Ovary (tissue), 7 donors: ENCODE measurements at regions not wholly inside any gene's neighbourhood (a gene's known extent, or its start where the extent isn't known, plus 50 kb on each side); places are given as distances from the start of the nearest gene placed in this dataset.

Experiments used
- DNase-seq, 5 donors: peaks; one replicate each; pipeline ENCODE4 v3.0.0-alpha.2; 2019 to 2020
- H3K27ac ChIP-seq, 2 donors: fragments of 200-600 bp; one replicate each; pipeline versions ENCODE4 v1.5.1 to v1.8.0; 2019 to 2022
- H3K27me3 ChIP-seq: fragments of 200-600 bp; one replicate; pipeline ENCODE4 v1.8.0; 2022
- H3K36me3 ChIP-seq: fragments of 200-600 bp; sonication (generic); one replicate; pipeline ENCODE4 v1.5.1; 2019
- H3K4me1 ChIP-seq: one replicate; pipeline ENCODE4 v1.8.1; 2013; ENCODE audit warnings: mild to moderate bottlenecking, moderate library complexity; ENCODE audit not compliant: insufficient read depth
- H3K4me3 ChIP-seq: fragments of 200-600 bp; sonication (generic); one replicate; pipeline ENCODE4 v1.5.1; 2017
- H3K9me3 ChIP-seq, 2 donors: fragments of 200-600 bp in 1 of 2; sonication (generic) in 1 of 2; one replicate each; pipeline versions ENCODE4 v1.5.1 to v1.8.1; 2013 to 2019; ENCODE audit warnings: mild to moderate bottlenecking in 1 of 2, moderate library complexity in 1 of 2
- EP300 ChIP-seq: sonication (generic); formaldehyde crosslinking; IDR thresholded peaks from one replicate; pipeline ENCODE4 v1.6.1; 2017; ENCODE audit warnings: antibody characterized with exemption
- POLR2A ChIP-seq: fragments of 450-650 bp; IDR thresholded peaks from one replicate; pipeline ENCODE4 v1.6.1; 2017; ENCODE audit warnings: antibody characterized with exemption, mild to moderate bottlenecking, moderate library complexity
- WGBS, 3 donors: extraction: QIAGEN DNeasy Blood & Tissue Kit in 1 of 3; methylation state at CpG; one replicate each; pipeline versions ENCODE4 v1.1.5 to v1.1.7; 2013 to 2017; 5-methylcytosine and 5-hydroxymethylcytosine counted together
- intact Hi-C, 4 donors: fragments of 100-400 bp; cut with DNase I; formaldehyde crosslinking; loops; one replicate each; pipeline versions ENCODE4 v1.11.0 to v1.15.1; 2022 to 2023
- TF ChIP-seq, protein P1 (sequence below), 3 donors: fragments of 450-650 bp in 2 of 3; fragments of 200-600 bp in 1 of 3; IDR thresholded peaks; one replicate each; pipeline versions ENCODE4 v1.5.1 to v1.8.0; 2016 to 2022; ENCODE audit warnings: antibody characterized with exemption in 3 of 3, mild to moderate bottlenecking in 1 of 3
- donor health status: DM: no; HTN: no; CAD: no; lungs with moderate emphysema.
- donor health status: DM: no; HTN: no; CAD: no.
- donor health status: Bipolar disorder and iron deficiency.
- donor health status: DM: no; HTN: no; CAD: no.
- donor health status: DM: yes; HTN: yes; CAD: no.

DNA sequence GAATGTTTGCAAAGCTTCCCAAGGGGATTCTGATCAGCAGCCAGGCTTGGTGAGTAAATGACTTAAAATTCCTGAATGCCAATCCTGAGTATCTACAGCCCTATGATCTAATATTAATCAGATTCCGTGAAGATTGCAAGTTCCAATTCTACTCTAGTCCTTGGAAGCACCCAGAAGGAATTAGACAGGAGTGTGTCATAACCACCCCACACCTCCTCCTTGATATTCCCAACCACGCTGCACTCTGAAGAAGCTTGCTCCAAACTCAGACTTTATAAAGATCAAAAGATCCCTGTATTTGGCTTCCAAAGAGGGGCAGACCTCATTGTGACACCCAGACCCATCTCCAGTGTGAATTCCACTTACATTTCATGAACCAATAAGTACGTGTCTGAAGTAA, 306.0 kb downstream of the BCL11B start:
- H3K27me3 ChIP-seq: no peaks in the 10 kb centered on the region
- TF ChIP-seq POLR2A (no peak), EP300 (no peak)
- TF ChIP-seq, protein P1, sequence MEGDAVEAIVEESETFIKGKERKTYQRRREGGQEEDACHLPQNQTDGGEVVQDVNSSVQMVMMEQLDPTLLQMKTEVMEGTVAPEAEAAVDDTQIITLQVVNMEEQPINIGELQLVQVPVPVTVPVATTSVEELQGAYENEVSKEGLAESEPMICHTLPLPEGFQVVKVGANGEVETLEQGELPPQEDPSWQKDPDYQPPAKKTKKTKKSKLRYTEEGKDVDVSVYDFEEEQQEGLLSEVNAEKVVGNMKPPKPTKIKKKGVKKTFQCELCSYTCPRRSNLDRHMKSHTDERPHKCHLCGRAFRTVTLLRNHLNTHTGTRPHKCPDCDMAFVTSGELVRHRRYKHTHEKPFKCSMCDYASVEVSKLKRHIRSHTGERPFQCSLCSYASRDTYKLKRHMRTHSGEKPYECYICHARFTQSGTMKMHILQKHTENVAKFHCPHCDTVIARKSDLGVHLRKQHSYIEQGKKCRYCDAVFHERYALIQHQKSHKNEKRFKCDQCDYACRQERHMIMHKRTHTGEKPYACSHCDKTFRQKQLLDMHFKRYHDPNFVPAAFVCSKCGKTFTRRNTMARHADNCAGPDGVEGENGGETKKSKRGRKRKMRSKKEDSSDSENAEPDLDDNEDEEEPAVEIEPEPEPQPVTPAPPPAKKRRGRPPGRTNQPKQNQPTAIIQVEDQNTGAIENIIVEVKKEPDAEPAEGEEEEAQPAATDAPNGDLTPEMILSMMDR (IDR thresholded peaks at IDR 0.05): no peak
- no peaks in the 10 kb centered on the region for H3K4me1 ChIP-seq
- 55 to 65% (median 59%) methylated on average over 3 of the region's 3 CpGs for WGBS, 3 donors
- no peaks in the 10 kb centered on the region for H3K36me3 ChIP-seq
- no peak overlapping the region for H3K4me3 ChIP-seq
- no peaks in the 10 kb centered on the region for H3K9me3 ChIP-seq
- DNase-seq: no peak
- H3K27ac ChIP-seq: no peak overlapping the region
- intact Hi-C loops: no loop called here

DNA sequence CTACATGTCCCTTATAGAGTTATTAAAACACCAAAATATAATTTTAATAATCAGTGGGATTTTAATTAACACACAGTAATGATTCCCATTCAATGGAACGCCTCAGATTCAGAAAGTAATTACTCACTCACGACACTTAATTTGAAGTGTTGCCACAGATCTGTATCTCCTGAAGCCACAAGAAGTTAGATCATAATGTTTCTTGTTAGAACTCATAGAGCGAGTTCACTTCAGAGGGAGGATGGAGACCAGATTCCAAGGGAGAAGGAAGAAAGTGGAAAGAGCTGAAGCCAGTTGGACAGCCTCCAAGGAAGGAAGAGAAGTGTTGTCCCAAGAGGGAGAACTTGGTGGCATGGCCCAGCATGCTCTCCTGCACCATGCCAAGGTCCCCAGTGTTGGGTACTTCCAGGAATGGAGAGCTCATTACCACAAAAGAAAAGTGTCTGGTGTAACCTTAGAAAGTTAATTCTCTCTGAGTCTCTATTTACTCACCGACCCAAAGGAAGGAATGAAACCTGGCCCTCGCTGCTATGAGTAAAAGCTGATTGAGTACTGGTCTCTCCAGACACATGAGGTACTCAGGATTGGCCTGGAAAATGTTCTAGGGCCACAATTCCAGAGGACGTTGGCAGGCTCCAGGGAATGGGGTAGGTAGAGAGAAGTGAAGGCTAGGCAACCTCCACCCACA, 305.4 kb downstream of the BCL11B start:
- Histone ChIP-seq H3K27ac (no peak overlapping the region), H3K4me3 (no peak overlapping the region), H3K27me3 (no peaks in the 10 kb centered on the region), H3K4me1 (no peaks in the 10 kb centered on the region), H3K9me3 (no peaks in the 10 kb centered on the region), H3K36me3 (no peaks in the 10 kb centered on the region)
- WGBS, 3 donors: 79 to 83% (median 79%) methylated on average over 6 of the region's 6 CpGs
- TF ChIP-seq, protein P1 (IDR thresholded peaks at IDR 0.05): no peak
- TF ChIP-seq POLR2A (no peak), EP300 (no peak)
- intact Hi-C loops: no loop called here
- DNase-seq: no peak

- 86 to 97% (median 90%) methylated on average over 1 of the region's 1 CpG for WGBS, 3 donors
- H3K9me3 ChIP-seq: no peaks in the 10 kb centered on the region
- TF ChIP-seq, protein P1 (IDR thresholded peaks at IDR 0.05): no peak
- TF ChIP-seq POLR2A (no peak), EP300 (no peak)
- H3K4me1 ChIP-seq: no peaks in the 10 kb centered on the region
- intact Hi-C loops: no loop called here
- no peak overlapping the region for H3K27ac ChIP-seq
- no peaks in the 10 kb centered on the region for H3K36me3 ChIP-seq
- DNase-seq: no peak
- no peak overlapping the region for H3K4me3 ChIP-seq
- H3K27me3 ChIP-seq: no peaks in the 10 kb centered on the region
Measured at GRCh38 chr14:98974113-98974512, 297.9 kb downstream of the BCL11B start.

- H3K9me3 ChIP-seq: no peaks in the 10 kb centered on the region
- TF ChIP-seq POLR2A (no peak), EP300 (no peak)
- TF ChIP-seq, protein P1 (IDR thresholded peaks at IDR 0.05): no peak
- H3K4me1 ChIP-seq: no peaks in the 10 kb centered on the region
- no peak overlapping the region for H3K4me3 ChIP-seq
- WGBS, 3 donors: 29 to 40% (median 37%) methylated on average over 3 of the region's 3 CpGs
- H3K27ac ChIP-seq: no peak overlapping the region
- no peaks in the 10 kb centered on the region for H3K27me3 ChIP-seq
- intact Hi-C loops: no loop called here
- H3K36me3 ChIP-seq: no peaks in the 10 kb centered on the region
- DNase-seq: no peak
Measured at GRCh38 chr14:98976271-98976670, 295.7 kb downstream of the BCL11B start.
